Vagina (tissue), 2 donors: ENCODE measurements at regions not wholly inside any gene's neighbourhood (a gene's known extent, or its start where the extent isn't known, plus 50 kb on each side); places are given as distances from the start of the nearest gene placed in this dataset.
"Not testable (repeated sequence)": the region's sequence is repeated elsewhere in the genome, so short reads cannot be mapped to it uniquely, and the experiment has no call there.

Experiments used
- DNase-seq, 2 donors: peaks; one replicate each; pipeline ENCODE4 v3.0.0-alpha.2; 2017; ENCODE audit errors: extremely low spot score in 2 of 2
- H3K27ac ChIP-seq: fragments of 200-600 bp; sonication (generic); one replicate; pipeline ENCODE4 v1.5.1; 2019
- H3K27me3 ChIP-seq: fragments of 200-600 bp; sonication (generic); one replicate; pipeline ENCODE4 v1.5.1; 2019
- H3K36me3 ChIP-seq, 2 donors: fragments of 200-600 bp; sonication (generic); one replicate each; pipeline ENCODE4 v1.5.1; 2017 to 2019
- H3K4me1 ChIP-seq: fragments of 200-600 bp; sonication (generic); one replicate; pipeline ENCODE4 v1.5.1; 2019
- H3K4me3 ChIP-seq, 2 donors: fragments of 200-600 bp; sonication (generic); 1 replicate in 1 of 2; 2 replicates in 1 of 2; pipeline ENCODE4 v1.5.1; 2016 to 2019
- H3K9me3 ChIP-seq: fragments of 200-600 bp; sonication (generic); one replicate; pipeline ENCODE4 v1.5.1; 2019
- CTCF ChIP-seq, 3 experiments: fragments of 450-650 bp in 2 of 3; fragments of 200-600 bp in 1 of 3; sonication (generic) in 1 of 3; IDR thresholded peaks; one replicate each; pipeline ENCODE4 v1.5.1; 2017 to 2019; ENCODE audit warnings: antibody characterized with exemption in 3 of 3, mild to moderate bottlenecking in 2 of 3, moderate library complexity in 2 of 3
- POLR2A ChIP-seq, 2 donors: fragments of 450-650 bp; IDR thresholded peaks; one replicate each; pipeline ENCODE4 v1.6.1; 2017; ENCODE audit warnings: antibody characterized with exemption in 2 of 2, mild to moderate bottlenecking in 2 of 2, moderate library complexity in 2 of 2
- POLR2AphosphoS5 ChIP-seq, 2 donors: sonication (generic); formaldehyde crosslinking; IDR thresholded peaks; one replicate each; pipeline ENCODE4 v1.9.0; 2017; ENCODE audit warnings: antibody characterized with exemption in 2 of 2, mild to moderate bottlenecking in 2 of 2, low read depth in 1 of 2; ENCODE audit not compliant: insufficient read depth in 1 of 2
- intact Hi-C: fragments of 100-400 bp; cut with DNase I; formaldehyde crosslinking; loops from one replicate; pipeline ENCODE4 v1.15.1; 2023

GRCh38 chr16:59849716-59850115 is 1115.6 kb upstream of the GOT2 start:
- Histone ChIP-seq H3K27ac (no peak overlapping the region), H3K4me3 (no peak overlapping the region), H3K27me3 (no peaks in the 10 kb centered on the region), H3K4me1 (no peaks in the 10 kb centered on the region), H3K9me3 (no peaks in the 10 kb centered on the region), H3K36me3 (no peaks in the 10 kb centered on the region)
- intact Hi-C loops = no loop called here
- TF ChIP-seq POLR2AphosphoS5 (IDR thresholded peaks at IDR 0.05; ENCODE audit: insufficient read depth in 1 of 2, low read depth in 1 of 2) (no peak), CTCF (IDR thresholded peaks at IDR 0.05) (no peak), POLR2A (IDR thresholded peaks at IDR 0.05) (no peak)
- no peak for DNase-seq

GRCh38 chr16:59848296-59848695 is 1114.2 kb upstream of the GOT2 start:
- DNase-seq = no peak
- Histone ChIP-seq H3K36me3 (no peaks in the 10 kb centered on the region), H3K9me3 (no peaks in the 10 kb centered on the region), H3K4me1 (no peaks in the 10 kb centered on the region), H3K27me3 (no peaks in the 10 kb centered on the region), H3K4me3 (no peak overlapping the region), H3K27ac (no peak overlapping the region)
- intact Hi-C loops = no loop called here
- TF ChIP-seq CTCF (IDR thresholded peaks at IDR 0.05) (no peak), POLR2AphosphoS5 (IDR thresholded peaks at IDR 0.05; ENCODE audit: insufficient read depth in 1 of 2, low read depth in 1 of 2) (no peak), POLR2A (IDR thresholded peaks at IDR 0.05) (no peak)

GRCh38 chr16:59840169-59840568 is 1106.1 kb upstream of the GOT2 start:
- Histone ChIP-seq H3K4me1 (no peaks in the 10 kb centered on the region), H3K4me3 (no peak overlapping the region), H3K36me3 (no peaks in the 10 kb centered on the region), H3K27me3 (no peaks in the 10 kb centered on the region), H3K9me3 (peaks cover 2% of the 10 kb centered on the region), H3K27ac (no peak overlapping the region)
- no peak for DNase-seq
- no peak for TF ChIP-seq CTCF (IDR thresholded peaks at IDR 0.05)
- intact Hi-C loops = no loop called here

GRCh38 chr16:59826767-59827166 is 1092.7 kb upstream of the GOT2 start:
- no peak for TF ChIP-seq POLR2A (IDR thresholded peaks at IDR 0.05)
- TF ChIP-seq CTCF (IDR thresholded peaks at IDR 0.05) = no peak
- TF ChIP-seq POLR2AphosphoS5 (IDR thresholded peaks at IDR 0.05; ENCODE audit: insufficient read depth in 1 of 2, low read depth in 1 of 2) = no peak
- no peak overlapping the region for H3K27ac ChIP-seq
- H3K36me3 ChIP-seq = no peaks in the 10 kb centered on the region
- no peaks in the 10 kb centered on the region for H3K9me3 ChIP-seq
- DNase-seq = no peak
- no peaks in the 10 kb centered on the region for H3K27me3 ChIP-seq
- H3K4me1 ChIP-seq = no peaks in the 10 kb centered on the region
- intact Hi-C loops = no loop called here
- no peak overlapping the region for H3K4me3 ChIP-seq

- H3K9me3 ChIP-seq, H3K27ac ChIP-seq, DNase-seq, H3K36me3 ChIP-seq, H3K27me3 ChIP-seq, H3K4me1 ChIP-seq, H3K4me3 ChIP-seq, intact Hi-C loops: not testable (repeated sequence)
Observed at GRCh38 chr16:59809488-59809887, 1075.4 kb upstream of the GOT2 start.

- TF ChIP-seq POLR2A (IDR thresholded peaks at IDR 0.05) (no peak), POLR2AphosphoS5 (IDR thresholded peaks at IDR 0.05; ENCODE audit: insufficient read depth in 1 of 2, low read depth in 1 of 2) (no peak), CTCF (IDR thresholded peaks at IDR 0.05) (no peak)
- Histone ChIP-seq H3K4me3 (no peak overlapping the region), H3K9me3 (peaks cover 5% of the 10 kb centered on the region), H3K27ac (no peak overlapping the region), H3K36me3 (no peaks in the 10 kb centered on the region), H3K4me1 (no peaks in the 10 kb centered on the region), H3K27me3 (no peaks in the 10 kb centered on the region)
- DNase-seq = no peak
- intact Hi-C loops = no loop called here
Observed at GRCh38 chr16:59783191-59783590, 1049.1 kb upstream of the GOT2 start.
